Erythroblast (primary cell): ENCODE measurements at regions not wholly inside any gene's neighbourhood (a gene's known extent, or its start where the extent isn't known, plus 50 kb on each side); places are given as distances from the start of the nearest gene placed in this dataset.

Experiments used
- GATA1 ChIP-seq: IDR thresholded peaks from 2 replicates; pipeline ENCODE4 v1.6.1; 2011; ENCODE audit warnings: low read depth, mild to moderate bottlenecking, control low read depth, low read length, moderate library complexity
- POLR2A ChIP-seq: IDR thresholded peaks from 2 replicates; pipeline ENCODE4 v1.6.1; 2011; ENCODE audit warnings: mild to moderate bottlenecking, low read length

GRCh38 chr12:102281231-102281630 is 83.6 kb upstream of the PMCH start:
- no peak for TF ChIP-seq POLR2A
- no peak for TF ChIP-seq GATA1
